NCI-H2107 (cell line): ENCODE measurements at regions not wholly inside any gene's neighbourhood (a gene's known extent, or its start where the extent isn't known, plus 50 kb on each side); places are given as distances from the start of the nearest gene placed in this dataset.

Experiments used
- DNase-seq: peaks from one replicate; lab custom pipeline; 2025; lab: John Stamatoyannopoulos, UW

GRCh38 chrX:131704136-131704695, 160.3 kb downstream of the OR13H1 start:
- no peak for DNase-seq

GRCh38 chrX:131709553-131709952, 165.7 kb downstream of the OR13H1 start:
- DNase-seq = no peak

GRCh38 chrX:131711478-131711867, 167.6 kb downstream of the OR13H1 start:
- no peak for DNase-seq

GRCh38 chrX:131723646-131724045, 179.8 kb downstream of the OR13H1 start:
- DNase-seq = no peak

GRCh38 chrX:131724292-131724691, 180.4 kb downstream of the OR13H1 start:
- DNase-seq = no peak

GRCh38 chrX:131725001-131725654, 181.3 kb downstream of the OR13H1 start:
- no peak for DNase-seq

- DNase-seq = no peak
Observed at GRCh38 chrX:131727778-131728177, 183.9 kb downstream of the OR13H1 start.

- no peak for DNase-seq
Observed at GRCh38 chrX:131728295-131729145, 184.6 kb downstream of the OR13H1 start.

GRCh38 chrX:131729295-131729694, 185.4 kb downstream of the OR13H1 start:
- DNase-seq = no peak

- no peak for DNase-seq
Observed at GRCh38 chrX:131734621-131735020, 190.7 kb downstream of the OR13H1 start.

- DNase-seq = no peak
Observed at GRCh38 chrX:131735127-131735526, 191.3 kb downstream of the OR13H1 start.

- no peak for DNase-seq
Observed at GRCh38 chrX:131739823-131740222, 195.9 kb downstream of the OR13H1 start.

- no peak for DNase-seq
Observed at GRCh38 chrX:131741103-131741581, 197.3 kb downstream of the OR13H1 start.

GRCh38 chrX:131745942-131746489, 202.1 kb downstream of the OR13H1 start:
- no peak for DNase-seq

GRCh38 chrX:131746491-131746968, 202.7 kb downstream of the OR13H1 start:
- DNase-seq = no peak

GRCh38 chrX:131747173-131747572, 203.3 kb downstream of the OR13H1 start:
- DNase-seq = no peak

- DNase-seq = no peak
Observed at GRCh38 chrX:131752493-131753198, 208.8 kb downstream of the OR13H1 start.

GRCh38 chrX:131762802-131763234, 218.9 kb downstream of the OR13H1 start:
- no peak for DNase-seq

- no peak for DNase-seq
Observed at GRCh38 chrX:131763674-131764073, 219.8 kb downstream of the OR13H1 start.

GRCh38 chrX:131764216-131764615, 220.3 kb downstream of the OR13H1 start:
- no peak for DNase-seq

GRCh38 chrX:131778269-131779218, 234.7 kb downstream of the OR13H1 start:
- no peak for DNase-seq
